ENCODE measurements at regions not wholly inside any gene's neighbourhood (a gene's known extent, or its start where the extent isn't known, plus 50 kb on each side); places are given as distances from the start of the nearest gene placed in this dataset.

GRCh38 chr13:31528758-31529157, 210.6 kb upstream of the RXFP2 start:
- no peak for TF ChIP-seq CTCF (IDR thresholded peaks at IDR 0.05 in 4 of 5, conservative IDR thresholded peaks at IDR 0.05 in 1 of 5)
- no peak for TF ChIP-seq POLR2A (IDR thresholded peaks at IDR 0.05)
